Activated T-helper 1 cell treated with anti-CD3 and anti-CD28 coated beads, Interleukin-12 subunit alpha, Interleukin-12 subunit beta, Interleukin-2, Interleukin-4 antibody, amounts not matched to agents 30 ng/mL and 10 ng/mL and 1 ng/mL, durations not matched to agents 14 hours and 24 hours and 36 hours (primary cell): ENCODE measurements at regions not wholly inside any gene's neighbourhood (a gene's known extent, or its start where the extent isn't known, plus 50 kb on each side); places are given as distances from the start of the nearest gene placed in this dataset.

Source experiments
- DNase-seq: peaks from one replicate; pipeline ENCODE4 v3.0.0; 2021; ENCODE audit warnings: low spot score
- H3K27ac Mint-ChIP-seq: one replicate; pipeline ENCODE4 v1.8.0; 2021; ENCODE audit warnings: mild to moderate bottlenecking, mixed read lengths
- H3K27me3 Mint-ChIP-seq: one replicate; pipeline ENCODE4 v1.8.0; 2022; ENCODE audit warnings: mild to moderate bottlenecking, moderate library complexity, mixed read lengths; ENCODE audit not compliant: insufficient read depth
- H3K36me3 Mint-ChIP-seq: one replicate; pipeline ENCODE4 v1.8.0; 2021; ENCODE audit warnings: low read depth, mixed read lengths
- H3K4me1 Mint-ChIP-seq: one replicate; pipeline ENCODE4 v1.8.0; 2021; ENCODE audit warnings: low read depth, mixed read lengths
- H3K4me3 Mint-ChIP-seq: one replicate; pipeline ENCODE4 v1.8.0; 2021; ENCODE audit warnings: mild to moderate bottlenecking, moderate library complexity, mixed read lengths
- H3K9me3 Mint-ChIP-seq: one replicate; pipeline ENCODE4 v1.8.0; 2021; ENCODE audit warnings: mixed read lengths
- intact Hi-C: fragments of 100-400 bp; cut with micrococcal nuclease; formaldehyde crosslinking; loops from one replicate; pipeline ENCODE4 v1.15.1; 2024

- H3K4me3 Mint-ChIP-seq, result no peak overlapping the region
- H3K27me3 Mint-ChIP-seq, result peaks cover 2% of the 10 kb centered on the region
- no peaks in the 10 kb centered on the region for H3K36me3 Mint-ChIP-seq
- H3K9me3 Mint-ChIP-seq, result peaks cover 4% of the 10 kb centered on the region
- no peak for DNase-seq
- H3K4me1 Mint-ChIP-seq, result no peaks in the 10 kb centered on the region
- no peak overlapping the region for H3K27ac Mint-ChIP-seq
- intact Hi-C loops, result no loop called here
Measured at GRCh38 chr6:93059911-93060310, 359.4 kb downstream of the EPHA7 start.

GRCh38 chr6:93057584-93057983 is 361.8 kb downstream of the EPHA7 start:
- Mint-ChIP-seq H3K4me1 (no peaks in the 10 kb centered on the region), H3K9me3 (peaks cover 4% of the 10 kb centered on the region), H3K27me3 (peaks cover 2% of the 10 kb centered on the region), H3K4me3 (no peak overlapping the region), H3K36me3 (no peaks in the 10 kb centered on the region), H3K27ac (no peak overlapping the region)
- intact Hi-C loops, result no loop called here
- no peak for DNase-seq

DNA sequence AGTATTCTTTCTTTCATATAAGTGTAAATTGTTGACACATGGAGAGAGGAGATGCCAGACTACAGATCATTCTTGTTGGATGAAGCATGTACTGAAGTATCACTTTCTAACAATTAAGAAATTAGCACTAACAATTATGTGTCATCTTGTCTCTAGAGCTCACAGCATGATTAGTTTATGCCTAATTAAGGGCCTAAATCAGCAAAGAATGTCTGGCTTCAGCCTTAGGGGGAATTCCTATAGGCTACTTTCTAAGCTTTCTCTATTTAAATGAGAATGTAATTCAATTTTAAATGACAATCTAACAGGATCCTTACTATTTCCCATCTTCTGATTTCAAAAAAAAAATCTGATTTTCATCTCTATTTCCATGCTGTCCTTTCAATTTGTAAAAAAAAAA is 371.0 kb downstream of the EPHA7 start:
- no peak for DNase-seq
- H3K9me3 Mint-ChIP-seq, result no peaks in the 10 kb centered on the region
- H3K27ac Mint-ChIP-seq, result no peak overlapping the region
- H3K36me3 Mint-ChIP-seq, result no peaks in the 10 kb centered on the region
- H3K4me1 Mint-ChIP-seq, result no peaks in the 10 kb centered on the region
- intact Hi-C loops, result no loop called here
- no peak overlapping the region for H3K4me3 Mint-ChIP-seq
- H3K27me3 Mint-ChIP-seq, result no peaks in the 10 kb centered on the region

GRCh38 chr6:93047033-93047432 is 372.3 kb downstream of the EPHA7 start:
- Mint-ChIP-seq H3K27ac (no peak overlapping the region), H3K4me3 (no peak overlapping the region), H3K9me3 (no peaks in the 10 kb centered on the region), H3K4me1 (no peaks in the 10 kb centered on the region), H3K36me3 (no peaks in the 10 kb centered on the region), H3K27me3 (no peaks in the 10 kb centered on the region)
- intact Hi-C loops, result no loop called here
- no peak for DNase-seq

GRCh38 chr6:93045156-93045555 is 374.2 kb downstream of the EPHA7 start:
- no peaks in the 10 kb centered on the region for H3K36me3 Mint-ChIP-seq
- intact Hi-C loops, result no loop called here
- H3K4me3 Mint-ChIP-seq, result no peak overlapping the region
- no peaks in the 10 kb centered on the region for H3K9me3 Mint-ChIP-seq
- no peak overlapping the region for H3K27ac Mint-ChIP-seq
- H3K4me1 Mint-ChIP-seq, result no peaks in the 10 kb centered on the region
- no peaks in the 10 kb centered on the region for H3K27me3 Mint-ChIP-seq
- DNase-seq, result no peak

GRCh38 chr6:93040375-93040774 is 379.0 kb downstream of the EPHA7 start:
- Mint-ChIP-seq H3K36me3 (no peaks in the 10 kb centered on the region), H3K4me3 (no peak overlapping the region), H3K27ac (no peak overlapping the region), H3K4me1 (no peaks in the 10 kb centered on the region), H3K27me3 (no peaks in the 10 kb centered on the region), H3K9me3 (peaks cover 6% of the 10 kb centered on the region)
- no peak for DNase-seq
- intact Hi-C loops, result no loop called here

DNA sequence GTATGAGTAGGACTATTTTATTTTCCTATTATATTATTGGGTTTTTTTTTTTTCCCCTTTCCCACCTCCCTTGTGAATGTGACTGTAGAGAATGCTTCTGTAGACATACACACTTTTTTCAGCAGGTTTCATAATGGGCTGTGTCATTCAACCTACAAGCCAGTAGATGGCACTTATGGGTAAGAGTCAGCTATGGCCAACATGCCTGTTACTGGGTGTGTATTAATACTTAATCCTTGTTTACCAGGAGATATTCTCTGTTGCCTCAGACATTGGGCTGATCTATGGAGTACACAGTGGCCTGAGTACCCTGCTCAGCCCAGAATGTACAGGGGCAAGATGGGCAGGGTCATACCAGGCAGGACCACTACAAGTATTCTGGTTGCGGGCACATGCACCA is 382.5 kb downstream of the EPHA7 start:
- no peak overlapping the region for H3K4me3 Mint-ChIP-seq

GRCh38 chr6:93035756-93036155 is 383.6 kb downstream of the EPHA7 start:
- Mint-ChIP-seq H3K36me3 (no peaks in the 10 kb centered on the region), H3K27ac (no peak overlapping the region), H3K4me3 (no peak overlapping the region), H3K27me3 (no peaks in the 10 kb centered on the region), H3K4me1 (no peaks in the 10 kb centered on the region), H3K9me3 (peaks cover 6% of the 10 kb centered on the region)
- no peak for DNase-seq
- intact Hi-C loops, result no loop called here

More for the DNA sequence above, 382.5 kb downstream of the EPHA7 start:
- DNase-seq, result no peak
- Mint-ChIP-seq H3K27ac (no peak overlapping the region), H3K9me3 (peaks cover 6% of the 10 kb centered on the region), H3K4me1 (no peaks in the 10 kb centered on the region), H3K27me3 (no peaks in the 10 kb centered on the region), H3K36me3 (no peaks in the 10 kb centered on the region)
- intact Hi-C loops, result no loop called here

DNA sequence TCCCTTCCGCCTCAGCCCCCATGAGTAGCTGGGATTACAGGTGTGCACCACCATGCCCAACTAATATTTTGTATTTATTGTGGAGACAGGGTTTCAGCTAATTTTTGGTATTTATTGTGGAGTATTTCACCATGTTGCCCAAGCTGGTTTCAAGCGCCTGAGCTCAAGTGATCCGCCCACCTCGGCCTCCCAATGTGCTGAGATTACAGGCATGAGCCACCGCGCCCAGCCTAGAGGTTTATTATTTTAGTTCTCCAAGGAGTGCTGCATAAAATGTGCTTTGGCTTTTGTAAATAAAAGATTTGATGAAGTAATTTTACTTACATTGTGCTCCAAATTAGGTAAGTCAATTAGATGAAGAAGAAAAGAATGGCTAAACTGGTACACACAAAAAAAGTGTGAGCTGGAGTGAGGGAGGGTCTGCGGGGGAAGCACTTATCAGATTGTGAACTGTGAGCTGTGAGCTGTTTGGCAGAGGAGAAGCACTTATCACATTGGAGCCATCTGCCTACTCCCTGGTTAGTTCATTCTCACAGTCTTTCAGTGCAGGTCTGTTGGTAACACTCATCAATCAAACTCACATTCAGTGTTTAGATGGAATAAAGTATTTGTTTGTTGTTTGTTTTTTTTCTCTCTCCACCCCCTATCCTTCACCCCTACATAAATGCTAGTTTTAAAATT is 398.0 kb downstream of the EPHA7 start:
- Mint-ChIP-seq H3K27me3 (no peaks in the 10 kb centered on the region), H3K9me3 (peaks cover 4% of the 10 kb centered on the region), H3K36me3 (no peaks in the 10 kb centered on the region), H3K27ac (no peak overlapping the region), H3K4me3 (no peak overlapping the region), H3K4me1 (no peaks in the 10 kb centered on the region)
- no peak for DNase-seq
- intact Hi-C loops, result no loop called here

DNA sequence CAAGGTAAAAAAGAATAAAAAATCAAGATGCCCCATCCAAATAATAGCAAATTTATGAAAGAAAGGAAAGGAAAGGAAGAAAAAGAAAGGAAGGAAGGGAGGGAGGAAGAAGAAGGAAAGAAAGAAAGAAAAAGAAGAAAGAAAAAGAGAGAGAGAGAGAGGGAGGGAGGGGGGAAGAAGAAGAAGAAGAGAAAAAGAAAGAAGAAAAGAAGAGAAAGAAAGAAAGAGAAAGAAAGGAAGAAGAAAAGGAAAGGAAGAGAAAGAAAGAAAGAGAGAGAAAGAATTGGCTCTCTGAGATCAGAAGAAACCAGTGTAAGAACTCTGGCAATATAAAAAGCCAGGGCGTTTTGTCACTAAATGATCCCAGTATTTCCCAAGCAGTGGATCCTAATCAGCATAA is 401.7 kb downstream of the EPHA7 start:
- no peaks in the 10 kb centered on the region for H3K4me1 Mint-ChIP-seq
- DNase-seq, result no peak
- peaks cover 4% of the 10 kb centered on the region for H3K9me3 Mint-ChIP-seq
- H3K36me3 Mint-ChIP-seq, result no peaks in the 10 kb centered on the region
- H3K4me3 Mint-ChIP-seq, result no peak overlapping the region
- H3K27me3 Mint-ChIP-seq, result no peaks in the 10 kb centered on the region
- H3K27ac Mint-ChIP-seq, result no peak overlapping the region
- intact Hi-C loops, result no loop called here

- intact Hi-C loops, result no loop called here
Measured at GRCh38 chr6:93017213-93017612, 402.1 kb downstream of the EPHA7 start.

GRCh38 chr6:93013054-93013453 is 406.3 kb downstream of the EPHA7 start:
- H3K27me3 Mint-ChIP-seq, result no peaks in the 10 kb centered on the region
- DNase-seq, result no peak
- H3K36me3 Mint-ChIP-seq, result no peaks in the 10 kb centered on the region
- H3K27ac Mint-ChIP-seq, result no peak overlapping the region
- intact Hi-C loops, result no loop called here
- H3K9me3 Mint-ChIP-seq, result no peaks in the 10 kb centered on the region
- no peak overlapping the region for H3K4me3 Mint-ChIP-seq
- no peaks in the 10 kb centered on the region for H3K4me1 Mint-ChIP-seq

More at GRCh38 chr6:93017213-93017612, 402.1 kb downstream of the EPHA7 start:
- no peak overlapping the region for H3K4me3 Mint-ChIP-seq
- no peaks in the 10 kb centered on the region for H3K4me1 Mint-ChIP-seq
- DNase-seq, result no peak
- no peaks in the 10 kb centered on the region for H3K36me3 Mint-ChIP-seq
- no peaks in the 10 kb centered on the region for H3K27me3 Mint-ChIP-seq
- no peak overlapping the region for H3K27ac Mint-ChIP-seq
- peaks cover 4% of the 10 kb centered on the region for H3K9me3 Mint-ChIP-seq

GRCh38 chr6:93008375-93008774 is 411.0 kb downstream of the EPHA7 start:
- H3K9me3 Mint-ChIP-seq, result no peaks in the 10 kb centered on the region
- no peaks in the 10 kb centered on the region for H3K4me1 Mint-ChIP-seq
- intact Hi-C loops, result no loop called here
- no peak overlapping the region for H3K4me3 Mint-ChIP-seq
- H3K36me3 Mint-ChIP-seq, result no peaks in the 10 kb centered on the region
- H3K27ac Mint-ChIP-seq, result no peak overlapping the region
- DNase-seq, result no peak
- H3K27me3 Mint-ChIP-seq, result no peaks in the 10 kb centered on the region

DNA sequence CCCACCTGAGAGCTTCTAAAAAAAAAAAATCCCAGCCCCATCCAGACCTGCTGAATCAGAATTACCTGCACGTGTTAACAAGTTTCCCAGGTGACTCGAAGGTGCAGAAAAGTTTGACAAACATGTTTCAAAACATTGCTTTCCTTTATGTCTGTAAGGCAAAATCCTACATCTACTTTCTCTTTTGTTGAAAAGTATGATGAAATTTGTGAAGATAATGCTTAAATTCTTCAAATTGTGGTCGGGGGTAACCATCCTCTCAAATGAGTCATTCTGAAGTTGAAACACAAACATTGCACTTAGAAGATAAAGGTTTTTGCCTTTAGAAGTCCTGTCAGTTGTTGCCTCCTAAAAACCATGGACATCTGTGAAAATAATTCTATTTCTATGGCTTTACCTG is 429.7 kb downstream of the EPHA7 start:
- DNase-seq, result no peak
- intact Hi-C loops, result no loop called here
- Mint-ChIP-seq H3K4me1 (no peaks in the 10 kb centered on the region), H3K4me3 (no peak overlapping the region), H3K27ac (no peak overlapping the region), H3K36me3 (no peaks in the 10 kb centered on the region), H3K9me3 (no peaks in the 10 kb centered on the region), H3K27me3 (no peaks in the 10 kb centered on the region)
